ENCODE measurements at regions not wholly inside any gene's neighbourhood (a gene's known extent, or its start where the extent isn't known, plus 50 kb on each side); places are given as distances from the start of the nearest gene placed in this dataset.

DNA sequence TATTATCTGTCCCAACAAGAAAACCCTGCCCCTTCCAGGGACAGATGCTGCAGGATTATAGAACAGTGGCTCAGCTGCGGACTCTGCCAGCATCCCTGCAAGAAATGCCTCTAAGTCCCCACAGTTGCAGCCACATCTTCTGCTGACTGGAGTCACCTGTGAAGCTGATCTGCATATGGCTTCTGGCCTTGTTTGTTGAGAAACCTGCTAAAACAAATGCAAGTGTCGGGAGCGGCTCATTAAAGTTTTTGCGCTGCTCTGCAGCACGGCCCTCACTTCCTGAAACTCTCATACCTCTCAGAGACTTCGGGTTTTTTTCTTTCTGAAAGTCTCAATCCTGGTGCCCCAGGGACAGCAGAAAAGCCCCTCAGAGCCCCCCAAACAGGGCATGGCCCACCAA lies 725.0 kb downstream of the UQCRFS1 start:
- ATAC-seq (no peak), FAIRE-seq (no peak), DNase-seq (ENCODE audit: low read depth, low spot score) (no peak)
- intact Hi-C loops (cut with micrococcal nuclease; ENCODE audit: unreplicated experiment) (no loop called here), in situ Hi-C loops (cut with MboI) (no loop called here)
- Histone ChIP-seq H3K9me3 (replicated peaks; ENCODE audit: control insufficient read depth, insufficient read depth, low read length) (no peaks in the 10 kb centered on the region; the same call in 2 of the 3 replicates), H3K27ac (ENCODE audit: control insufficient read depth, insufficient read depth) (no peak overlapping the region), H2AFZ (ENCODE audit: control insufficient read depth, low read depth, low read length) (no peak overlapping the region), H3K4me2 (ENCODE audit: control insufficient read depth, insufficient read depth) (no peak overlapping the region), H3K36me3 (ENCODE audit: control insufficient read depth in 2 of 2, insufficient read depth in 2 of 2, low read length in 1 of 2) (no peaks in the 10 kb centered on the region), H3K27me3 (replicated peaks in 1 of 2; ENCODE audit: control insufficient read depth in 2 of 2, insufficient read depth in 2 of 2, low read length in 1 of 2) (no peaks in the 10 kb centered on the region), H3K4me3 (no peak overlapping the region), H4K20me1 (ENCODE audit: control insufficient read depth, insufficient read depth) (no peaks in the 10 kb centered on the region), H3K9ac (ENCODE audit: control insufficient read depth, insufficient read depth, low read length) (no peak overlapping the region), H3K4me1 (ENCODE audit: control insufficient read depth, insufficient read depth, low read length) (no peaks in the 10 kb centered on the region), H3K79me2 (ENCODE audit: control insufficient read depth, insufficient read depth, low read length) (no peaks in the 10 kb centered on the region)
- CTCF ChIA-PET, result interaction anchor here (0.8 to 3.1 kb wide), 3 partner anchors 8 to 20 kb away, joined by 3 to 11 read pairs (median 7); no protein-coding TSS in a partner anchor
- 52% methylated on average over 6 of the region's 6 CpGs for WGBS (ENCODE audit: insufficient coverage, insufficient replicate concordance, low lambda C conversion rate, missing lambda C conversion rate)
- RAD21 ChIA-PET (ENCODE audit: unreplicated experiment), result interaction anchor here (1.8 to 17.3 kb wide), 2 partner anchors 18 to 54 kb away, joined by 5 to 131 read pairs; no protein-coding TSS in a partner anchor
- SMC1A ChIA-PET (ENCODE audit: uncharacterized antibody, unreplicated experiment), result interaction anchor here (0.8 to 8.1 kb wide), 5 partner anchors 12 to 143 kb away, joined by 3 to 76 read pairs (median 3); no protein-coding TSS in a partner anchor
- POLR2A ChIA-PET, result interaction anchor here (1.2 to 1.3 kb wide), 3 partner anchors 9 to 26 kb away, joined by 4 to 6 read pairs (median 5); no protein-coding TSS in a partner anchor
- BruUV-seq (replicated peaks), result no TSS peak
- TF ChIP-seq ETV6 (conservative IDR thresholded peaks at IDR 0.05 in 1 of 2, IDR thresholded peaks at IDR 0.05 in 1 of 2; ENCODE audit: borderline replicate concordance in 1 of 2, low read depth in 1 of 2) (no peak), STAT1 (conservative IDR thresholded peaks at IDR 0.05) (no peak), ATF7 (IDR thresholded peaks at IDR 0.05; ENCODE audit: low read depth) (no peak), CHD4 (IDR thresholded peaks at IDR 0.05) (no peak), CHD1 (IDR thresholded peaks at IDR 0.05; ENCODE audit: low read depth, low read length) (no peak), BACH1 (IDR thresholded peaks at IDR 0.05; ENCODE audit: borderline replicate concordance) (no peak), NFYB (IDR thresholded peaks at IDR 0.05; ENCODE audit: insufficient read depth, low read depth, low read length) (no peak), CEBPZ (IDR thresholded peaks at IDR 0.05; ENCODE audit: low read depth, low read length) (no peak), PBX3 (IDR thresholded peaks at IDR 0.05; ENCODE audit: insufficient replicate concordance, low read depth, low read length) (no peak), NFIC (IDR thresholded peaks at IDR 0.05; ENCODE audit: low read depth, low read length) (no peak), CREB1 (IDR thresholded peaks at IDR 0.05; ENCODE audit: low read depth) (no peak), SMARCA5 (IDR thresholded peaks at IDR 0.05) (no peak)
- TF ChIP-seq, protein P1, sequence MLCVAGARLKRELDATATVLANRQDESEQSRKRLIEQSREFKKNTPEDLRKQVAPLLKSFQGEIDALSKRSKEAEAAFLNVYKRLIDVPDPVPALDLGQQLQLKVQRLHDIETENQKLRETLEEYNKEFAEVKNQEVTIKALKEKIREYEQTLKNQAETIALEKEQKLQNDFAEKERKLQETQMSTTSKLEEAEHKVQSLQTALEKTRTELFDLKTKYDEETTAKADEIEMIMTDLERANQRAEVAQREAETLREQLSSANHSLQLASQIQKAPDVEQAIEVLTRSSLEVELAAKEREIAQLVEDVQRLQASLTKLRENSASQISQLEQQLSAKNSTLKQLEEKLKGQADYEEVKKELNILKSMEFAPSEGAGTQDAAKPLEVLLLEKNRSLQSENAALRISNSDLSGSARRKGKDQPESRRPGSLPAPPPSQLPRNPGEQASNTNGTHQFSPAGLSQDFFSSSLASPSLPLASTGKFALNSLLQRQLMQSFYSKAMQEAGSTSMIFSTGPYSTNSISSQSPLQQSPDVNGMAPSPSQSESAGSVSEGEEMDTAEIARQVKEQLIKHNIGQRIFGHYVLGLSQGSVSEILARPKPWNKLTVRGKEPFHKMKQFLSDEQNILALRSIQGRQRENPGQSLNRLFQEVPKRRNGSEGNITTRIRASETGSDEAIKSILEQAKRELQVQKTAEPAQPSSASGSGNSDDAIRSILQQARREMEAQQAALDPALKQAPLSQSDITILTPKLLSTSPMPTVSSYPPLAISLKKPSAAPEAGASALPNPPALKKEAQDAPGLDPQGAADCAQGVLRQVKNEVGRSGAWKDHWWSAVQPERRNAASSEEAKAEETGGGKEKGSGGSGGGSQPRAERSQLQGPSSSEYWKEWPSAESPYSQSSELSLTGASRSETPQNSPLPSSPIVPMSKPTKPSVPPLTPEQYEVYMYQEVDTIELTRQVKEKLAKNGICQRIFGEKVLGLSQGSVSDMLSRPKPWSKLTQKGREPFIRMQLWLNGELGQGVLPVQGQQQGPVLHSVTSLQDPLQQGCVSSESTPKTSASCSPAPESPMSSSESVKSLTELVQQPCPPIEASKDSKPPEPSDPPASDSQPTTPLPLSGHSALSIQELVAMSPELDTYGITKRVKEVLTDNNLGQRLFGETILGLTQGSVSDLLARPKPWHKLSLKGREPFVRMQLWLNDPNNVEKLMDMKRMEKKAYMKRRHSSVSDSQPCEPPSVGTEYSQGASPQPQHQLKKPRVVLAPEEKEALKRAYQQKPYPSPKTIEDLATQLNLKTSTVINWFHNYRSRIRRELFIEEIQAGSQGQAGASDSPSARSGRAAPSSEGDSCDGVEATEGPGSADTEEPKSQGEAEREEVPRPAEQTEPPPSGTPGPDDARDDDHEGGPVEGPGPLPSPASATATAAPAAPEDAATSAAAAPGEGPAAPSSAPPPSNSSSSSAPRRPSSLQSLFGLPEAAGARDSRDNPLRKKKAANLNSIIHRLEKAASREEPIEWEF (IDR thresholded peaks at IDR 0.05; ENCODE audit: insufficient replicate concordance, low read depth, low read length), result no peak
- TF ChIP-seq, protein P2, sequence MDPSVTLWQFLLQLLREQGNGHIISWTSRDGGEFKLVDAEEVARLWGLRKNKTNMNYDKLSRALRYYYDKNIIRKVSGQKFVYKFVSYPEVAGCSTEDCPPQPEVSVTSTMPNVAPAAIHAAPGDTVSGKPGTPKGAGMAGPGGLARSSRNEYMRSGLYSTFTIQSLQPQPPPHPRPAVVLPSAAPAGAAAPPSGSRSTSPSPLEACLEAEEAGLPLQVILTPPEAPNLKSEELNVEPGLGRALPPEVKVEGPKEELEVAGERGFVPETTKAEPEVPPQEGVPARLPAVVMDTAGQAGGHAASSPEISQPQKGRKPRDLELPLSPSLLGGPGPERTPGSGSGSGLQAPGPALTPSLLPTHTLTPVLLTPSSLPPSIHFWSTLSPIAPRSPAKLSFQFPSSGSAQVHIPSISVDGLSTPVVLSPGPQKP (IDR thresholded peaks at IDR 0.05; ENCODE audit: low read depth, low read length), result no peak
